ENCODE measurements at regions not wholly inside any gene's neighbourhood (a gene's known extent, or its start where the extent isn't known, plus 50 kb on each side); places are given as distances from the start of the nearest gene placed in this dataset.

- H3K27me3 Mint-ChIP-seq (ENCODE audit: low read depth, unreplicated experiment), result peaks cover 53% of the 10 kb centered on the region
- Histone ChIP-seq H3K9me3 (ENCODE audit: insufficient read depth, low read depth, low read length) (no peaks in the 10 kb centered on the region), H4K20me1 (ENCODE audit: insufficient read depth, low read length) (no peaks in the 10 kb centered on the region), H3K79me2 (ENCODE audit: insufficient read depth, low read length) (no peaks in the 10 kb centered on the region), H3K27me3 (ENCODE audit: insufficient read depth, low read length) (no peaks in the 10 kb centered on the region), H3K4me2 (ENCODE audit: low read length) (no peak overlapping the region), H3K9ac (ENCODE audit: low read length) (no peak overlapping the region), H3K27ac (ENCODE audit: low read depth, low read length) (no peak overlapping the region), H3K4me3 (ENCODE audit: insufficient read depth, low read depth, low read length) (no peak overlapping the region), H2AFZ (ENCODE audit: low read depth, low read length) (no peak overlapping the region), H3K4me1 (ENCODE audit: insufficient read depth, low read length) (no peaks in the 10 kb centered on the region), H3K36me3 (ENCODE audit: insufficient read depth, low read length) (no peaks in the 10 kb centered on the region)
- no peaks in the 10 kb centered on the region for H3K36me3 Mint-ChIP-seq (ENCODE audit: low read depth, unreplicated experiment)
- H3K9me3 Mint-ChIP-seq (ENCODE audit: unreplicated experiment), result peaks cover 2% of the 10 kb centered on the region
- no peaks in the 10 kb centered on the region for H3K4me1 Mint-ChIP-seq (ENCODE audit: low read depth, unreplicated experiment)
- no peak overlapping the region for H3K27ac Mint-ChIP-seq (ENCODE audit: unreplicated experiment)
- H3K4me3 Mint-ChIP-seq (ENCODE audit: unreplicated experiment), result no peak overlapping the region
- DNase-seq (ENCODE audit: low read depth) (no peak), FAIRE-seq (no peak)
- TF ChIP-seq CTCF (IDR thresholded peaks at IDR 0.05; ENCODE audit: insufficient read depth, low read depth, low read length), result no peak
Observed at GRCh38 chr11:70583781-70584218, 185.5 kb downstream of the CTTN start.

GRCh38 chr11:70584498-70585235 is 186.3 kb downstream of the CTTN start:
- TF ChIP-seq CTCF (IDR thresholded peaks at IDR 0.05; ENCODE audit: insufficient read depth, low read depth, low read length) (no peak), EZH2 (IDR thresholded peaks at IDR 0.05; ENCODE audit: insufficient read depth, low read length) (no peak)
- FAIRE-seq (no peak), DNase-seq (ENCODE audit: low read depth) (no peak)
- H3K36me3 Mint-ChIP-seq (ENCODE audit: low read depth, unreplicated experiment), result no peaks in the 10 kb centered on the region
- no peaks in the 10 kb centered on the region for H3K4me1 Mint-ChIP-seq (ENCODE audit: low read depth, unreplicated experiment)
- peaks cover 6% of the 10 kb centered on the region for H3K9me3 Mint-ChIP-seq (ENCODE audit: unreplicated experiment)
- Histone ChIP-seq H3K27ac (ENCODE audit: low read depth, low read length) (no peak overlapping the region), H3K4me1 (ENCODE audit: insufficient read depth, low read length) (no peaks in the 10 kb centered on the region), H3K9ac (ENCODE audit: low read length) (no peak overlapping the region), H3K36me3 (ENCODE audit: insufficient read depth, low read length) (no peaks in the 10 kb centered on the region), H3K9me3 (ENCODE audit: insufficient read depth, low read depth, low read length) (peaks cover 3% of the 10 kb centered on the region), H2AFZ (ENCODE audit: low read depth, low read length) (no peak overlapping the region), H3K4me2 (ENCODE audit: low read length) (no peak overlapping the region), H3K79me2 (ENCODE audit: insufficient read depth, low read length) (no peaks in the 10 kb centered on the region), H4K20me1 (ENCODE audit: insufficient read depth, low read length) (no peaks in the 10 kb centered on the region), H3K4me3 (ENCODE audit: insufficient read depth, low read depth, low read length) (no peak overlapping the region), H3K27me3 (ENCODE audit: insufficient read depth, low read length) (no peaks in the 10 kb centered on the region)
- H3K4me3 Mint-ChIP-seq (ENCODE audit: unreplicated experiment), result no peak overlapping the region
- peaks cover 56% of the 10 kb centered on the region for H3K27me3 Mint-ChIP-seq (ENCODE audit: low read depth, unreplicated experiment)
- no peak overlapping the region for H3K27ac Mint-ChIP-seq (ENCODE audit: unreplicated experiment)

GRCh38 chr11:70585236-70585545 is 186.9 kb downstream of the CTTN start:
- Histone ChIP-seq H4K20me1 (ENCODE audit: insufficient read depth, low read length) (no peaks in the 10 kb centered on the region), H3K27ac (ENCODE audit: low read depth, low read length) (no peak overlapping the region), H3K36me3 (ENCODE audit: insufficient read depth, low read length) (no peaks in the 10 kb centered on the region), H2AFZ (ENCODE audit: low read depth, low read length) (no peak overlapping the region), H3K4me1 (ENCODE audit: insufficient read depth, low read length) (no peaks in the 10 kb centered on the region), H3K4me3 (ENCODE audit: insufficient read depth, low read depth, low read length) (no peak overlapping the region), H3K79me2 (ENCODE audit: insufficient read depth, low read length) (no peaks in the 10 kb centered on the region), H3K4me2 (ENCODE audit: low read length) (no peak overlapping the region), H3K9me3 (ENCODE audit: insufficient read depth, low read depth, low read length) (peaks cover 3% of the 10 kb centered on the region), H3K9ac (ENCODE audit: low read length) (no peak overlapping the region), H3K27me3 (ENCODE audit: insufficient read depth, low read length) (no peaks in the 10 kb centered on the region)
- no peak for TF ChIP-seq EZH2 (IDR thresholded peaks at IDR 0.05; ENCODE audit: insufficient read depth, low read length)
- TF ChIP-seq CTCF (IDR thresholded peaks at IDR 0.05; ENCODE audit: insufficient read depth, low read depth, low read length), result no peak
- no peaks in the 10 kb centered on the region for H3K36me3 Mint-ChIP-seq (ENCODE audit: low read depth, unreplicated experiment)
- peaks cover 6% of the 10 kb centered on the region for H3K9me3 Mint-ChIP-seq (ENCODE audit: unreplicated experiment)
- no peaks in the 10 kb centered on the region for H3K4me1 Mint-ChIP-seq (ENCODE audit: low read depth, unreplicated experiment)
- peaks cover 58% of the 10 kb centered on the region for H3K27me3 Mint-ChIP-seq (ENCODE audit: low read depth, unreplicated experiment)
- H3K27ac Mint-ChIP-seq (ENCODE audit: unreplicated experiment), result no peak overlapping the region
- FAIRE-seq, result no peak
- no peak overlapping the region for H3K4me3 Mint-ChIP-seq (ENCODE audit: unreplicated experiment)
- DNase-seq (ENCODE audit: low read depth), result no peak
